Colonic mucosa (tissue), 4 donors: ENCODE measurements at regions not wholly inside any gene's neighbourhood (a gene's known extent, or its start where the extent isn't known, plus 50 kb on each side); places are given as distances from the start of the nearest gene placed in this dataset.
A peak's percentile ranks its signal among the peaks of the same experiment; 100 is the strongest.
"Not testable (repeated sequence)": the region's sequence is repeated elsewhere in the genome, so short reads cannot be mapped to it uniquely, and the experiment has no call there.

Experiments used
- DNase-seq: peaks from one replicate; pipeline ENCODE4 v3.0.0-alpha.2; 2020
- H3K27ac ChIP-seq: fragments of 200-600 bp; one replicate; pipeline ENCODE4 v1.8.0; 2021
- H3K27me3 ChIP-seq: fragments of 200-600 bp; one replicate; pipeline ENCODE4 v1.8.0; 2021
- H3K36me3 ChIP-seq: fragments of 200-600 bp; one replicate; pipeline ENCODE4 v1.8.0; 2021
- H3K4me1 ChIP-seq: fragments of 200-600 bp; one replicate; pipeline ENCODE4 v1.8.0; 2021; ENCODE audit warnings: mild to moderate bottlenecking
- H3K4me3 ChIP-seq: fragments of 200-600 bp; one replicate; pipeline ENCODE4 v1.8.0; 2021
- H3K9ac ChIP-seq, 2 donors: one replicate each; pipeline ENCODE4 v1.7.0; 2013; ENCODE audit warnings: control low read depth in 2 of 2, low read depth in 2 of 2, low read length in 2 of 2
- H3K9me3 ChIP-seq: fragments of 200-600 bp; one replicate; pipeline ENCODE4 v1.8.0; 2021
- CTCF ChIP-seq: fragments of 200-600 bp; IDR thresholded peaks from one replicate; pipeline ENCODE4 v1.8.0; 2022; ENCODE audit warnings: antibody characterized with exemption, mild to moderate bottlenecking
- intact Hi-C: fragments of 100-400 bp; cut with DNase I; formaldehyde crosslinking; loops from one replicate; pipeline ENCODE4 v1.14.1; 2022
- donor health status: healthy.
- donor health status: DM: no; HTN: no; CAD: no.
- donor health status: DM: no; HTN: no; CAD: no.

- H3K27ac ChIP-seq = no peak overlapping the region
- intact Hi-C loops = no loop called here
- no peaks in the 10 kb centered on the region for H3K27me3 ChIP-seq
These were observed 198.4 kb downstream of the EBLN2 start for GRCh38 chr3:73259856-73260255.

GRCh38 chr3:73266558-73266957 lies 205.1 kb downstream of the EBLN2 start:
- H3K4me3 ChIP-seq, DNase-seq, H3K9me3 ChIP-seq, H3K27ac ChIP-seq, H3K9ac ChIP-seq, H3K36me3 ChIP-seq, H3K27me3 ChIP-seq, H3K4me1 ChIP-seq, intact Hi-C loops: not testable (repeated sequence)

More at GRCh38 chr3:73259856-73260255, 198.4 kb downstream of the EBLN2 start:
- no peaks in the 10 kb centered on the region for H3K4me1 ChIP-seq
- no peaks in the 10 kb centered on the region for H3K36me3 ChIP-seq
- no peak for TF ChIP-seq CTCF
- DNase-seq = no peak
- H3K9me3 ChIP-seq = no peaks in the 10 kb centered on the region
- no peak overlapping the region for H3K9ac ChIP-seq
- H3K4me3 ChIP-seq = no peak overlapping the region

GRCh38 chr3:73269126-73269525 lies 207.7 kb downstream of the EBLN2 start:
- H3K9ac ChIP-seq, H3K4me3 ChIP-seq, H3K9me3 ChIP-seq, intact Hi-C loops, H3K27me3 ChIP-seq, DNase-seq, H3K4me1 ChIP-seq, H3K27ac ChIP-seq, H3K36me3 ChIP-seq: not testable (repeated sequence)

GRCh38 chr3:73270839-73271483 lies 209.5 kb downstream of the EBLN2 start:
- no peaks in the 10 kb centered on the region for H3K27me3 ChIP-seq
- intact Hi-C loops = no loop called here
- no peaks in the 10 kb centered on the region for H3K9me3 ChIP-seq
- DNase-seq = peak; percentile 22
- H3K27ac ChIP-seq = no peak overlapping the region
- H3K9ac ChIP-seq = no peak overlapping the region
- H3K4me1 ChIP-seq = no peaks in the 10 kb centered on the region
- H3K4me3 ChIP-seq = no peak overlapping the region
- no peaks in the 10 kb centered on the region for H3K36me3 ChIP-seq
- TF ChIP-seq CTCF = no peak

- Histone ChIP-seq H3K4me3 (no peak overlapping the region), H3K9ac (no peak overlapping the region), H3K4me1 (no peaks in the 10 kb centered on the region), H3K27ac (no peak overlapping the region), H3K36me3 (no peaks in the 10 kb centered on the region), H3K9me3 (no peaks in the 10 kb centered on the region), H3K27me3 (no peaks in the 10 kb centered on the region)
- intact Hi-C loops = no loop called here
- no peak for DNase-seq
- TF ChIP-seq CTCF = no peak
These were observed 211.9 kb downstream of the EBLN2 start for GRCh38 chr3:73273341-73273740.

GRCh38 chr3:73280746-73281145 lies 219.3 kb downstream of the EBLN2 start:
- Histone ChIP-seq H3K4me1 (no peaks in the 10 kb centered on the region), H3K27ac (no peak overlapping the region), H3K36me3 (no peaks in the 10 kb centered on the region), H3K27me3 (no peaks in the 10 kb centered on the region), H3K4me3 (no peak overlapping the region), H3K9ac (no peak overlapping the region), H3K9me3 (no peaks in the 10 kb centered on the region)
- DNase-seq = no peak
- TF ChIP-seq CTCF = no peak
- intact Hi-C loops = no loop called here
